CD4-positive, alpha-beta T cell (primary cell): ENCODE measurements at regions not wholly inside any gene's neighbourhood (a gene's known extent, or its start where the extent isn't known, plus 50 kb on each side); places are given as distances from the start of the nearest gene placed in this dataset.

Experiments
- ATAC-seq: fragments of 200-7000 bp; cut with Tn5 transposase; one replicate; pipeline ENCODE4 v1.10.0; 2022; ENCODE audit warnings: mild to moderate bottlenecking; ENCODE audit not compliant: poor library complexity
- CTCF ChIA-PET: fragments of 350-600 bp; sonication (Branson Sonifier 250); formaldehyde crosslinking; loops from one replicate; lab custom pipeline; 2021; ENCODE audit warnings: antibody characterized with exemption, inconsistent platforms; lab: Charles Lee
- POLR2A ChIA-PET: fragments of 350-600 bp; sonication (Branson Sonifier 250); formaldehyde crosslinking; loops from one replicate; lab custom pipeline; 2021; ENCODE audit warnings: antibody characterized with exemption, inconsistent platforms; lab: Charles Lee
- DNase-seq, 14 experiments: peaks; one replicate each; pipeline ENCODE4 v3.0.0-alpha.2; 2013 to 2020; ENCODE audit warnings: mixed read lengths in 2 of 14
- H3K27ac ChIP-seq, 2 donors: one replicate each; pipeline versions ENCODE4 v1.5.1 to v1.7.0; 2013; ENCODE audit warnings: low read length in 2 of 2, low read depth in 1 of 2, mild to moderate bottlenecking in 1 of 2
- H3K27me3 ChIP-seq, 2 experiments: 1 replicate in 1 of 2; 2 replicates in 1 of 2; pipeline versions ENCODE4 v1.6.1 to v1.7.0; 2013; ENCODE audit warnings: low read length in 2 of 2, control low read depth in 1 of 2, mild to moderate bottlenecking in 1 of 2, moderate library complexity in 1 of 2; ENCODE audit not compliant: insufficient read depth in 2 of 2, control insufficient read depth in 1 of 2
- H3K36me3 ChIP-seq: one replicate; pipeline ENCODE4 v1.6.1; 2013; ENCODE audit warnings: low read length, control low read depth; ENCODE audit not compliant: insufficient read depth
- H3K4me1 ChIP-seq: one replicate; pipeline ENCODE4 v1.6.1; 2013; ENCODE audit warnings: low read length, control low read depth; ENCODE audit not compliant: insufficient read depth
- H3K4me3 ChIP-seq: one replicate; pipeline ENCODE4 v1.5.1; 2013; ENCODE audit warnings: mild to moderate bottlenecking, low read length, moderate library complexity
- H3K9me3 ChIP-seq, 2 experiments: 1 replicate in 1 of 2; 2 replicates in 1 of 2; pipeline versions ENCODE4 v1.6.1 to v1.7.0; 2013; ENCODE audit warnings: low read length in 2 of 2, mild to moderate bottlenecking in 2 of 2, control low read depth in 1 of 2, moderate library complexity in 1 of 2; ENCODE audit not compliant: control insufficient read depth in 1 of 2, insufficient read depth in 1 of 2
- H3K27ac Mint-ChIP-seq: one replicate; pipeline ENCODE4 v1.8.0; 2020; ENCODE audit warnings: mixed read lengths
- H3K27me3 Mint-ChIP-seq: one replicate; pipeline ENCODE4 v1.8.0; 2021; ENCODE audit warnings: mixed read lengths
- H3K36me3 Mint-ChIP-seq: one replicate; pipeline ENCODE4 v1.8.0; 2021; ENCODE audit warnings: low read depth, mixed read lengths
- H3K4me1 Mint-ChIP-seq: one replicate; pipeline ENCODE4 v1.8.0; 2021; ENCODE audit warnings: low read depth, mixed read lengths
- H3K4me3 Mint-ChIP-seq: one replicate; pipeline ENCODE4 v1.8.0; 2020; ENCODE audit warnings: mild to moderate bottlenecking, mixed read lengths
- H3K9me3 Mint-ChIP-seq: one replicate; pipeline ENCODE4 v1.8.0; 2020; ENCODE audit warnings: mixed read lengths
- CTCF ChIP-seq: fragments of 200-600 bp; IDR thresholded peaks from one replicate; pipeline ENCODE4 v1.8.0; 2022; ENCODE audit warnings: antibody characterized with exemption, mild to moderate bottlenecking
- intact Hi-C, 2 experiments: fragments of 100-400 bp; cut with DNase I in 1 of 2; cut with micrococcal nuclease in 1 of 2; formaldehyde crosslinking; loops; one replicate each; pipeline versions ENCODE4 v1.15.1 to v1.9.0; 2023 to 2025; cut with DNase I, micrococcal nuclease

GRCh38 chr6:108778421-108779186, 69.6 kb upstream of the ARMC2 start:
- ATAC-seq (no peak), DNase-seq (no peak)
- Mint-ChIP-seq H3K4me3 (no peak overlapping the region), H3K36me3 (no peaks in the 10 kb centered on the region), H3K4me1 (peaks cover 11% of the 10 kb centered on the region), H3K27me3 (no peaks in the 10 kb centered on the region), H3K27ac (no peak overlapping the region), H3K9me3 (no peaks in the 10 kb centered on the region)
- Histone ChIP-seq H3K4me3 (no peak overlapping the region), H3K27ac (no peak overlapping the region), H3K27me3 (no peaks in the 10 kb centered on the region), H3K4me1 (peaks cover 11% of the 10 kb centered on the region), H3K36me3 (no peaks in the 10 kb centered on the region), H3K9me3 (no peaks in the 10 kb centered on the region)
- ChIA-PET CTCF (no interaction called here), POLR2A (no interaction called here)
- intact Hi-C loops, result no loop called here
- TF ChIP-seq CTCF, result no peak

DNA sequence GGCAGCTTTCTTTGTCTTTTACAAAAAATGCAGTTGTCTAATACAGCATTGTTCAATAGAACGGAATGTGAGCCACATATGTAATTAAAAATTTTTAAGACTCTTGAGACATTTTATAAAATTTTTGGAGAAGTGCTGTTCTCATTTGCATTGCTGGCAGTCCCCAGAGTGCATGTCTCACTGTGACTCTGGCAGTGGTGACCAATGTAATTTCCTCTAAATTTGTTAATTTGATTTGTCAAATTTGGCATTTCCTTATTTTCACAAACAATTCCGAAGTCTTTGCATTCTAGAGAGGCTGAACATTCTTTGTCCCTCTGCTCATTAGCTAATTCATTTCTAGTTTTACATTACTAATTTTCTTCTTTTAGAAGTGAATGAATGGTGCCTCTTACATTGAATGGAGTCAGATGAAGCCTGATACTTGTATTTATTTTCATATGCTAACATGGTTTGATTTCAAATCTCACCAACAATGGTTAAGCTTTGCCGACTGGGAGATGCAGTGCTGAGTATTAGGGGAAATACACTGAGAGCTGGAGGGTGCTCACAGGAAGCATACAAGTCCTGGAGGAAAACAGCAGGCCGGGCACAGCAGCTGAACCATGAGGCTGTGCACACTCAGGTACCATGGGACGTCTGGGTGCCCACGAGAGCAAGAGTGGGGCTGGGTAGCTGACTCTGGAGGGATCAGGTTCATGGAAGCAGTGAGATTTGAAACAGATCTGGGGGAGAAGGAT, 68.5 kb upstream of the ARMC2 start:
- H3K27ac ChIP-seq, result no peak overlapping the region
- Mint-ChIP-seq H3K36me3 (no peaks in the 10 kb centered on the region), H3K4me1 (peaks cover 11% of the 10 kb centered on the region), H3K27me3 (no peaks in the 10 kb centered on the region), H3K4me3 (peak overlapping the region; percentile 4), H3K27ac (no peak overlapping the region), H3K9me3 (no peaks in the 10 kb centered on the region)
- H3K27me3 ChIP-seq, result no peaks in the 10 kb centered on the region
- no peaks in the 10 kb centered on the region for H3K36me3 ChIP-seq
- peak in 2 of 14 experiments; percentile 35 to 46 for DNase-seq
- intact Hi-C loops, result loop anchor here (5.0 kb wide), 2 partner anchors 58 to 222 kb away; no protein-coding TSS in a partner anchor
- TF ChIP-seq CTCF, result no peak
- ChIA-PET CTCF (no interaction called here), POLR2A (no interaction called here)
- no peak for ATAC-seq
- peaks cover 11% of the 10 kb centered on the region for H3K4me1 ChIP-seq
- H3K4me3 ChIP-seq, result no peak overlapping the region
- no peaks in the 10 kb centered on the region for H3K9me3 ChIP-seq

DNA sequence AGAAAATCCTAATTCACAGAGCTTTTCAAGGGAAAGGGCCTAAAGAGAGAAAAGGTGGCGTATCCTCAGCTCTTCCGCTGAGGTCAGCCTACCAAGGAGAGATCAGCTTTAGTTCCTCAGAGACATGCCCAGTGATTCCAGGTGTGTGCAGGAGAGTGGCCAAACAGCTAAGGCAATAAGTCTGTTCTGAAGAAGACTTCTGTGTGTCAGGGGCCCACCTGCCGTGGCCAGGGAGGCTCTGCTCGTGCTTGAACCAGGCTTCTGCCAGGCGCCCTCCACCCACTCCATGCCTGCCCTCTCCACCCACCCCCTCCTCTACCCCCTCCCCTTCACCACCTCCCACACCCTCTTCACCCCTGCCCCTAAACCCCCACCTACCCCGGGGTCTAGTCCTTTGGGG, 67.4 kb upstream of the ARMC2 start:
- H3K4me1 ChIP-seq, result peaks cover 11% of the 10 kb centered on the region
- DNase-seq (no peak), ATAC-seq (no peak)
- POLR2A ChIA-PET, result interaction anchor here (0.6 kb wide), 1 partner anchor 211 kb away, joined by 3 read pairs; no protein-coding TSS in a partner anchor
- H3K9me3 ChIP-seq, result no peaks in the 10 kb centered on the region
- no peak overlapping the region for H3K4me3 ChIP-seq
- no peak overlapping the region for H3K27ac ChIP-seq
- Mint-ChIP-seq H3K4me1 (peaks cover 11% of the 10 kb centered on the region), H3K9me3 (no peaks in the 10 kb centered on the region), H3K27me3 (no peaks in the 10 kb centered on the region), H3K36me3 (no peaks in the 10 kb centered on the region), H3K27ac (no peak overlapping the region), H3K4me3 (no peak overlapping the region)
- intact Hi-C loops, result loop anchor here (5.0 kb wide), 2 partner anchors 57 to 223 kb away; no protein-coding TSS in a partner anchor
- no peaks in the 10 kb centered on the region for H3K36me3 ChIP-seq
- CTCF ChIA-PET, result no interaction called here
- no peak for TF ChIP-seq CTCF
- no peaks in the 10 kb centered on the region for H3K27me3 ChIP-seq
